Breast epithelium (tissue), 4 donors: ENCODE measurements at regions not wholly inside any gene's neighbourhood (a gene's known extent, or its start where the extent isn't known, plus 50 kb on each side); places are given as distances from the start of the nearest gene placed in this dataset.
"Not testable (repeated sequence)": the region's sequence is repeated elsewhere in the genome, so short reads cannot be mapped to it uniquely, and the experiment has no call there.

Experiments
- DNase-seq, 2 donors: peaks; one replicate each; pipeline ENCODE4 v3.0.0-alpha.2; 2019; ENCODE audit warnings: low spot score in 2 of 2
- H3K27ac ChIP-seq, 2 donors: fragments of 200-600 bp; sonication (generic) in 1 of 2; one replicate each; pipeline ENCODE4 v1.5.1; 2016 to 2019; ENCODE audit warnings: mild to moderate bottlenecking in 1 of 2
- H3K27me3 ChIP-seq, 2 donors: fragments of 200-600 bp; sonication (generic) in 1 of 2; one replicate each; pipeline versions ENCODE4 v1.5.1 to v1.6.0; 2017 to 2019; ENCODE audit warnings: control low read depth in 1 of 2, mild to moderate bottlenecking in 1 of 2
- H3K36me3 ChIP-seq: fragments of 200-600 bp; one replicate; pipeline ENCODE4 v1.5.1; 2019
- H3K4me1 ChIP-seq, 2 donors: fragments of 200-600 bp; sonication (generic); one replicate each; pipeline ENCODE4 v1.5.1; 2016 to 2019; ENCODE audit warnings: control low read depth in 1 of 2
- H3K4me3 ChIP-seq, 3 donors: fragments of 200-600 bp; sonication (generic); 1 replicate in 2 of 3; 2 replicates in 1 of 3; pipeline ENCODE4 v1.5.1; 2016 to 2019; ENCODE audit warnings: mild to moderate bottlenecking in 3 of 3, moderate library complexity in 2 of 3
- H3K9me3 ChIP-seq, 2 donors: fragments of 200-600 bp; sonication (generic) in 1 of 2; one replicate each; pipeline ENCODE4 v1.5.1; 2016 to 2019; ENCODE audit warnings: control low read depth in 1 of 2
- CTCF ChIP-seq, 3 donors: fragments of 450-650 bp; IDR thresholded peaks; one replicate each; pipeline ENCODE4 v1.5.1; 2016 to 2017; ENCODE audit warnings: antibody characterized with exemption in 3 of 3, mild to moderate bottlenecking in 3 of 3, moderate library complexity in 3 of 3
- POLR2A ChIP-seq: fragments of 450-650 bp; IDR thresholded peaks from one replicate; pipeline ENCODE4 v1.6.1; 2016; ENCODE audit warnings: antibody characterized with exemption, mild to moderate bottlenecking, moderate library complexity
- POLR2AphosphoS5 ChIP-seq, 3 donors: sonication (generic); formaldehyde crosslinking; IDR thresholded peaks; one replicate each; pipeline ENCODE4 v1.6.1; 2017; ENCODE audit warnings: antibody characterized with exemption in 3 of 3
- intact Hi-C: fragments of 100-400 bp; cut with DNase I; formaldehyde crosslinking; loops from one replicate; pipeline ENCODE4 v1.15.1; 2023; ENCODE audit warnings: low total_unique reads

GRCh38 chr7:131937868-131938267, 381.4 kb upstream of the PODXL start:
- Histone ChIP-seq H3K4me1 (no peaks in the 10 kb centered on the region), H3K36me3 (no peaks in the 10 kb centered on the region), H3K27me3 (no peaks in the 10 kb centered on the region), H3K4me3 (no peak overlapping the region), H3K9me3 (no peaks in the 10 kb centered on the region), H3K27ac (no peak overlapping the region)
- intact Hi-C loops: no loop called here
- no peak for TF ChIP-seq POLR2AphosphoS5 (IDR thresholded peaks at IDR 0.05)
- no peak for TF ChIP-seq POLR2A
- TF ChIP-seq CTCF (IDR thresholded peaks at IDR 0.05): no peak
- no peak for DNase-seq

- Histone ChIP-seq H3K36me3 (no peaks in the 10 kb centered on the region), H3K4me1 (no peaks in the 10 kb centered on the region), H3K4me3 (no peak overlapping the region), H3K27ac (no peak overlapping the region), H3K27me3 (peaks cover 0 to 3% of the 10 kb centered on the region in 2 donors), H3K9me3 (no peaks in the 10 kb centered on the region)
- no peak for DNase-seq
- no peak for TF ChIP-seq POLR2AphosphoS5 (IDR thresholded peaks at IDR 0.05)
- intact Hi-C loops: no loop called here
Observed at GRCh38 chr7:131935180-131935579, 378.8 kb upstream of the PODXL start.

- DNase-seq: no peak
- Histone ChIP-seq H3K27me3 (peaks cover 0 to 3% of the 10 kb centered on the region in 2 donors), H3K4me1 (no peaks in the 10 kb centered on the region), H3K4me3 (no peak overlapping the region), H3K36me3 (no peaks in the 10 kb centered on the region), H3K9me3 (no peaks in the 10 kb centered on the region), H3K27ac (no peak overlapping the region)
- intact Hi-C loops: no loop called here
- TF ChIP-seq POLR2AphosphoS5 (IDR thresholded peaks at IDR 0.05) (no peak), POLR2A (no peak), CTCF (IDR thresholded peaks at IDR 0.05) (no peak)
Observed at GRCh38 chr7:131934452-131934851, 378.0 kb upstream of the PODXL start.

- TF ChIP-seq CTCF (IDR thresholded peaks at IDR 0.05) (no peak), POLR2A (no peak), POLR2AphosphoS5 (IDR thresholded peaks at IDR 0.05) (no peak)
Observed at GRCh38 chr7:131933751-131934289, 377.4 kb upstream of the PODXL start.

GRCh38 chr7:131933219-131933618, 376.8 kb upstream of the PODXL start:
- intact Hi-C loops, H3K36me3 ChIP-seq, H3K27ac ChIP-seq, H3K27me3 ChIP-seq, DNase-seq, H3K9me3 ChIP-seq, H3K4me1 ChIP-seq, H3K4me3 ChIP-seq: not testable (repeated sequence)

More at GRCh38 chr7:131933751-131934289, 377.4 kb upstream of the PODXL start:
- H3K4me1 ChIP-seq: no peaks in the 10 kb centered on the region
- DNase-seq: no peak
- no peaks in the 10 kb centered on the region for H3K36me3 ChIP-seq
- H3K9me3 ChIP-seq: no peaks in the 10 kb centered on the region
- intact Hi-C loops: no loop called here
- H3K27ac ChIP-seq: no peak overlapping the region
- no peak overlapping the region for H3K4me3 ChIP-seq
- peaks cover 0 to 3% of the 10 kb centered on the region in 2 donors for H3K27me3 ChIP-seq

GRCh38 chr7:131932271-131932670, 375.8 kb upstream of the PODXL start:
- H3K4me3 ChIP-seq: no peak overlapping the region
- H3K27me3 ChIP-seq: peaks cover 0 to 8% of the 10 kb centered on the region in 2 donors
- no peaks in the 10 kb centered on the region for H3K4me1 ChIP-seq
- intact Hi-C loops: no loop called here
- DNase-seq: no peak
- TF ChIP-seq CTCF (IDR thresholded peaks at IDR 0.05) (no peak), POLR2A (no peak), POLR2AphosphoS5 (IDR thresholded peaks at IDR 0.05) (no peak)
- no peak overlapping the region for H3K27ac ChIP-seq
- H3K9me3 ChIP-seq: no peaks in the 10 kb centered on the region
- no peaks in the 10 kb centered on the region for H3K36me3 ChIP-seq
